ENCODE measurements at regions not wholly inside any gene's neighbourhood (a gene's known extent, or its start where the extent isn't known, plus 50 kb on each side); places are given as distances from the start of the nearest gene placed in this dataset.
"Not testable (repeated sequence)": the region's sequence is repeated elsewhere in the genome, so short reads cannot be mapped to it uniquely, and the experiment has no call there.

DNA sequence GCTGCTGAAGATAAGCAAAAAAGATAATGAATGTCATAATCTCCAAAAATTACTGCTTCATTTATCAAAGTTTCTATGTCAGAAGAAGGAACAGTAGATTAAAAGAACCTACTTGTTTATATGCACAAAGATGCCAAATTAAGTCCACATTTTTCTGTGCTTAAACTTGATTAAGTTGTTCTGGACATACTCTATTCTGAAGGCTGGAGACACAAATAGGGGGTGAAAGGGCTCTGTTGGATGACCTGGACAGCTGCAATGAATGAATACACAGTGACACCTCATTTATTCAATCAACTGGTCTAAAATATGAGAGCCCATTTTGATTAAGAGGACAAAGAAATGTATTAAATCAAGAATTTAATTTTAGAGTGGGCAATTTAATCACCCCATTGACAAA, 276.3 kb upstream of the PCDH9 start:
- DNase-seq: no peak

DNA sequence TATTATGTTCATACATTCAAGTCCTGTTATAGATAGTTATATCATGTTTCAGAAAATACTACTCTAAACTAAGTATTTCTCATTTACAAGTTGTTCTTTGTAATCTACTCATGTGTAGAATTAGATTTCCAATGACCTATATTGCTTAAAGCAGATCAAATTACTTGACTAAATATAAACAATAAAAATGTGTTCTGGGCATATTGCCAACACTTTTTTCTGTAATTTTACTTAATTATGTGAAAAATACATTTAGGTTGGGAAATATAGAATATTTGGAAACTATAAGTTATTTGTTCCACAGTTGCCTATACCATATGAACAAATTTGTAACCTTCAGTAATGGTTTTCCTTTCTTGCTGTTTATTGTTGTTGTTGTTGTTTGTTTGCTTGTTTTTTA, 275.2 kb upstream of the PCDH9 start:
- DNase-seq: no peak

DNA sequence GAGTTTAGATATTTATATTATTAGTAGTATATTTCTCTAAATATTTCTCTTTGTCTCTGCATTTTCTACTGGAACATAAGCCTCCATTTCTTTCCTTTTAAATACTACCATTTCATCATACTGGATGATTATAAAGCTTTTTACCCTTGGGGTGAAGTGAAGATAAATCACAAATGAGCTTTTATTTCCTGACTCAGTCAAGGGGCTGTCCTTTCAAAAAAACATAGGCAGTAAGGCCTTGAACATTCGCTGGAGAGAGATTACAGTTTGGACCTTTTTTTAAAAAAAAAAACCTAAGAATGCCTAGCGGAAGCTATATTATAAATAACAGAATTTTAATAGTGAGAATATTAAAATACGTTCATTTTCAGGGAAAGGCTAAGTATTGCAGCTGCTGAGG, 268.8 kb upstream of the PCDH9 start:
- no peak for DNase-seq

DNA sequence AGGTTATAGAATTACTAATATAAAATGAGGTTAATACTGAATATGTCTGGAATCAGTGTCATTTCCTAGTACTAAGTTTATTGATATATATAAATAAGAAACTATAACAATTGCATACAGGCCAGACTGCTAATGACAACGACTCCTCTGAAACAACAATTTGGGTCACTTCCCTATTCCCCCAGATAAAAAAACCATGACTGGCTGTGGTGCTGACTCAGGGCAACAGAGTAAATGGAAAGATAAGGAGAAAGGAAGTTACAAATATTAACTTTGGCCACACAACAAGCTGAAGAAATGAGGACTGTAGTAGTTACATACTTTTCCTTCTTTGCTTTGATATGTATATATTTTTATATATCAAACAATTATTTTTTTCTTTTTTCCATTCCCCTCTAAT, 263.7 kb upstream of the PCDH9 start:
- DNase-seq: no peak

DNA sequence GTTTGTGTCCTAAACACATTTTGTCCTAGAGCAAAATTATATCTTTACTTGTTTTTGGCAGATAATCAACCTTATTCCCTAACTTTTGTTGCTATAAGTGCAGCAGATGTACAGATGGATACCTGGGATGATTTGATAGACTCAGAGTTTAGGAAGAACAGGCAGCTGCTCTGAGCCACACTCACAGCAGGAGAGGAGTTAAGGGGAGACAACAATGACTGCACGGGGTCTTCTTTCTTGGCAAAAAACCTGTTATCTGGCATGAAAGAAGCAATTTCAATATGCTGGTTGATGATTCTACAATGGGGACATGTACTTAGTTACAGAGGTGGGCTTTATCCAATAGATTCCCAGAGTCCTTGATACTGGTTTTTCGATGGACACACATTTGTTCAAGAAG, 258.9 kb upstream of the PCDH9 start:
- DNase-seq: no peak

DNA sequence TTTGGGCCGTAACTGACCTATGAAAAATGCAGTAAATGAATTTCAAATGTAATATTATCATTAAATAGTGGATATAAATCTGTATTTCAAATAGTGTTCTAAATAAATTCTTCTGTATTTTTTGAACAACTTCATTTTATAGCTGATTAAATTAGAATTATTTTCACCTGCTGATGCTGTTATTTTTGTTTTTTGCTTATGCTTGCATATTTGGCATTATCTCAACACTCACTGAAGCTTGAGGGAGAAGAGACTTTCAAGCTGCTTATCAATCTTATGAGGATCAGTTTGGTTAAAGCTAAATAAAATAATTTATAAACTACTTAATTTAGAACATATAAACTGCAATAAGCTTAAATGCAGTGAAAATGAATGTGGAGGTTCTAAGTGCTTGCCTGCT, 251.3 kb upstream of the PCDH9 start:
- no peak for DNase-seq

DNA sequence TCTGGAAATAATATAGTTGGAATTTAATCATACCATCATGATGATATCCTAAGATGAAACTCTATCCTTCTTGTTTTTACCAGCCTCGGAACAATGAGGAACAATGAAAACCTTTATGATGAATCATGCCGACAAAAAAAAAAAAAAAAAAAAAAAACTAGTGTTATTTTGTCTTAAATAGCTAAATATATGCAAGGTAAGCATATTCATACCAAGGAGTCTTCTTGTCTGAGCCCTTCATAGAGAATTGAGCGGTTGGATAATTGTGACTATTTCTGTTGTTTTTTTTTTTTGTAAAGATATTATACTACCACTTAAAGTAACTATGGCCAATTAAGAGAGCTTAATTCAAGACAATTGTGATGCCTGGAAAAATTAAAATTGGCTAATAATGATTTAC, 244.0 kb upstream of the PCDH9 start:
- DNase-seq: no peak

DNA sequence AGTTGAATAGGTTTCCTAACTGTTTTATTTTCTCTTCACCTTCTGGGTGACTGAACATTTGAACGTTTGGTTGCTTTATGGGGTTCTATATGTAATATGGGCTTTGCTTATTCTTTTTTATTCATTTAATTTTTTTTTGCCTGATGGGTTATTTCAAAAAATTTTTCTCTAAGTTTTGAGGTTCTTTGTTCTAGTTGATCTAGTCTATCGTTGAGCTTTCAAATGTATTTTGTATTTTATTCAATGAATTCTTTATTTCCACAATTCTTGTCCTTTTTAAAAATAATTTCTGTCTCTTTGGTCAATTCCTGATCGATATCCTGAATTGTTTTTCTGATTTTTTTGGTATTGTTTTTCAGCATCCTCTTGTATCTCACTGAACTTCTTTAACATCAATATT, 239.5 kb upstream of the PCDH9 start:
- DNase-seq: no peak

DNA sequence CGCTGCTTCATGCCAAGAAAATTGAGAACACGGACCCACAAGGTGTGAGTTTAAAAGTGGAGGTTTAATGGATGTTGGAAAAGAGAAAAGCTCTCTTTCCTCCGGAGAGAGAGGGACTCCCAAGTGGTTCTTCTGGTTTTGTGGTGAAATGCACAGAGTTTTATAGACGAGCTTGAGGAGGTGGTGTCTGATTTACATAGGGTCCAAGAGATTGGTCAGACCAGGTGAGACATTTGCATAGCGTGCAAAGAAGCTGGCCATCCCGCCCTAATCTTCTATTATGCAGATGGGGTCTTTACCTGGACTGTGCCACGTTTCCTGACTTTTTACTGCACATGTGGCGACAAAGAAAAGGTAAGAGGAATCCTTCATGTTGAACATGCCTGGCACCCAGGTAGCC, 236.4 kb upstream of the PCDH9 start:
- no peak for DNase-seq

DNA sequence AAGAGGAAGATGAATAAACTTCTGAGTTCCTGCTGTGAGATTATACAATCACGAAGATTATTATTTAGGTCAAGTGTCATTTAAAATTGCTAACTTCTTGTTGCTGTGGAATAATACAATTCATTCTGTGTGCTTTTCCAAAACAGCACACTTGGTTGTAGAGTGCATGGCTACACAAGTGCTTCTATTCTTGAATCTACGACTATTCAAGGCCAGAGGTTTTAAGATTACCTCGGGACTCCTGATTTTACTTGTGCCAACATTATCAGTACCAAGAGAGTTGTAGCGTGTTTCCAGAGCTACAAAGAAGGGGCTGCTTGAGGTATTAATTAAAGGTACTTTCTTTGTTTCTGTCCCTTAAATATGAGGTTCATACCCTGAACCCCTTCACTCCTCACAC, 234.0 kb upstream of the PCDH9 start:
- no peak for DNase-seq

DNA sequence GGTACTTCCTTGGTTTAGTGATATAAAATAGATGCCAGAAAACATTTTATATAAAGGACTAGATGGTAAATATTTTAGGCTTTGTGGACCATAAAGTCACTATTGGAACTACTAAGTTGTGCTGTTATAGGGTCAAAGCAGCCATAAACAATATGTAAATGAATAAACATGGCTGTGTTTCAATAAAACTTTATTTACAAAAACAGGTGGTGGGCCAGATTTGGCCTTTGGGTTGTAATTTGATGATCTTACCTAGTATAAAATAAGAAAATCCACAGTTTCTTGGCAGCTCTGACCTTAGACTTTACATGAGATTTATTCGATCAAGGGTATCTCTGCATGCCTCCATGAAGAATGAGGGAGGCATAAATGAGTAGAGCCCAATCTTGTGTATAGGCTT, 232.0 kb upstream of the PCDH9 start:
- DNase-seq: no peak

DNA sequence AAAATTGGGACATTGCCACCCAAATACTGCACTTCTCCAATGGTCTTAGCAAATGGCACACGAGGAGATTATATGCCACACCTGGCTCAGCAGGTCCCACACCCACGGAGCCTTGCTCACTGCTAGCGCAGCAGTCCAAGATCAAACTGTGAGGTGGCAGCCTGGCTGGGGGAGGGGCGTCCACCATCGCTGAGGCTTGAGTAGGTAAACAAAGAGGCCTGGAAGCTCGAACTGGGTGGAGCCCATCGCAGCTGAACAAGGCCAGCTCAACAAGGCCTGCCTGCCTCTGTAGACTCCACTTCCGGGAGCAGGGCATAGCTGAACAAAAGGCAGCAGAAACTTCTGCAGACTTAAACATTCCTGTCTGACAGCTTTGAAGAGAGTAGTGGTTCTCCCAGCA, 222.4 kb upstream of the PCDH9 start:
- not testable (repeated sequence) for DNase-seq

DNA sequence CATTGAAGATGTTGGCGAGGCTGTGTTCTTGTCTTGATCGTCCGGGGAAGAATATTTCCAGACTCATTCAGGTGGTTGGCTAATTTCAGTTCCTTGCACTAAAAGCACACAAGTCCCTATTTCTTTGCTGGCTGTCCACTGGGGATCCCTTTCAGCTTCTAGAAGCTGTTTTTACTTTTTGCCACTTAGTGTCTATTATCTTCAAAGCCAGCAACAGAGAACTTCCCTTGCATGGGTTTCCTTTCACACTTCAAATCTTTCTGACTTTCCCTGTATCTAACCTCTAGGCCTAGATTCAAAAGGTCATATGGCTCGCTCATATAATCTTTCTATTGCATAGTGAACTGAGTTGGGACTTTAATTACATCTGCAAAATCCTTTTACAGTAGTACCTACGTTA, 215.3 kb upstream of the PCDH9 start:
- no peak for DNase-seq

DNA sequence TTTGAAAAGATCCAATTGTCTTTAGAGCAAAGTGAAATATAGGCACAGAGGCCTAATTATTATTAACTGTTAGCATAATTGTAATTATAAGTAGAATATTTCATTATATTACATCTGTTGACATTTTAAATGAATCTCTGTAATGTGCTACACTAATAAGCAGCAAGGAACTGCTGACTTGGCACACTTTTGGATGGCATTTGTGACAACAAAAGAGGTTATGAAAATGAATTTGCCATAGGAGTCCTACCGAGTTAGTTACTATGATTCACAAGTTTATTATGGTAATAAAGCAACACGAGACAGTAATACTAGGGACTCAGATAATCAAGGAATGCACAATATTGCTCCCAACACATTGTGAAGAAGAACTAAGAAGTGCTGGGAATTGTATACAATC, 213.8 kb upstream of the PCDH9 start:
- DNase-seq: no peak

DNA sequence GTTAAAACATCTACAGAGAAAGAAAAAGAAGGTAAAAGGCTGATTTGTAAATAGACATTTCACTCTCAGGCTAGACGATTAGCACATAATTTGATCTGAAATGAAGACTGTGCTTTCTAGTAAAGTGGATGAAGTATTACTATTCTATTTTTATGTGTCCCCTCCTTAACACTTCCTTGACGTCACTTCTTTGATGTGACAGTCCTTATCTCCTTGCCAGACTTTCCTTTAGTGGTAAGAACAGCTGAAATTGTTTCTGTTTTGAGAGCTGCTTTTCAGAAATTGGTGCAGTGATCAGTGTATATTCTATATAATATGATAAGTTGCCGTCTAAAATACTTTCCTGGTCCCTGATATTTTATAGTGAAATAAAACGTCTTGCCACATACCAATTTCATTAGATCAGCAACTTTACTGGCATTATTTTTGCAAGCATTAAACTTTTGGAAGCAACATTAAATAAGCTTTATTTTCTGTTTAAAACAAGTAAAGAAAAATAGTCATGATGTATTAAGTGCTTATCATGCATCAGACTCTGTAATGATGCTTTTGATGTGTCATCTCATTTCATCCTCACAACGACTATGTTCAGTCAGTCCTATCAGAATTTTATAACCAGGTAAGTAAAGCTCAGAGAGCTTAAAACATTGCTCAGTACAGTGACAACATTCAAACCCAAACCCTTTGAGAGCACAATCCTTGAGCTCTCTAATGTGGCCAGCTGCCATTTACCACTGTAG, 210.3 kb upstream of the PCDH9 start:
- no peak for DNase-seq

DNA sequence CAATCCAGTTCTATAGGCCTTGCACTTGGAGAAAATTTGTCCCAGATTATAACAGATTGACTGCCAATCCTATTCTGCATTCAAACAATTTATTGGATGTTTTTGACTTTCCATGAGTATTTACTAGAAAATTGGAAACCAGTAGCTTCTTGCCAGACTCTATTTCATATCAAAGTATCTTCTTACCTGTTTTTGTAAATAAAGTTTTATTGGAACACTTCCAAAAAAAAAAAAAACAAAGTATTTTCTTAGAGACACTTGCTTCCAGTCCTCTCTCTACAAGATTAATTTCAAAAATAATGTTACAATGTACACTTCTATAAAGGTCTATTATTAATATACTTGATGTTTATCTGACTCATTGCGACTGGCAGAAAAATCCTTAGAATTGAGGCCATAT, 209.2 kb upstream of the PCDH9 start:
- DNase-seq: no peak

DNA sequence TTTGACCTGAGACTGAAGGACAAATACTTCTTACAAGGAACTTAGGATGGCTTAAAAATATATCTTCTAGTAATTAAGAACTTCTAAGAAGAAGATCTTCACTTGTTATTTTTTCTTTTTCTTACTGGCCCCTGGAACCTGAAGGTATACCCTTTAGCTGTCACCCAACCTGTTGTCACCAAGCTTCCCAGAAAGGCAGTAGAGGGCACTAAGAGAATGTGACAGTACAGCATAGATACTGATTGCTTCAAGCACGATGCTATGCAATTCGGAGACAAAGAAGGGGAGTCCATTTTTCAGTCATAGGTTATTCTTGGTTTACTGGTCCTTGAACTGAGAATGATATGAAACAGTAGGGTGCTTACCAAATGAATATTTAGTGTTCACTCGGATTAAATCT, 208.3 kb upstream of the PCDH9 start:
- no peak for DNase-seq

DNA sequence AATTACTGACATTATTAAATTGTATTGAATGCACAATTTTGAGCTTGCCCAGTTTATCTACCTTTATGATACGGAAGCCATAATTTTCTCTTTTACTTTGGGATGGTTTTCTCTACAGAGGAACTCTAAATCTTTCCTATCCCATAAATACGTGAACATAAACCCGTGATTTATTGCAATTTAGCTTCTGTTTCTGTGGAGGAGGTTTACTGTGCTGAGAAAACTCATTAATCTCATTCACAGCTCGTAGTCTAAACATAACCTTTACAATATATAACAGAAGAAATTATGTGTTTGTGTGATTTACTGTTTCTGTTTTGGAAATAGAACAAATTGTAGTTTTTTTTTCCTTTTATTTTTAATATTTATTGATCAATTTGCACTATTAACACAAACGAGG, 207.1 kb upstream of the PCDH9 start:
- no peak for DNase-seq

DNA sequence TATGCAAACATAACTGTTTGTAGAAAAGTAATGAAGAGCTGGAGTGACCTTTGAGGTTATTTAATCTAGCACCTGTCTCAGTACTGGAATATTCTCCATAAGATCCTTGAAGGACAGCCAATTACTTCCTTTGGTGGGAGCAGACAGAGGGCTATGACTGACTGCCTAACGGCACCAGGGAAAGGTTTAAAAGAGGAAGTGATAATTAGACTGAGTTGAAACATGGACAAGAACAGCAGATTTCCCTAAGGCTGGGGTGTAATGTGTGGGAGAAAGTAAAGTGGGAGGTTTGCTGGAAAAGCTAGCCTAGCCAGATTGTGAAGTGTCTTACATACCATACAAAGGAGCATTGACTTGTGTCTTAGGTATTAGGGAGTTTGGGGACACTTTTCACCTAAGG, 191.3 kb upstream of the PCDH9 start:
- no peak for DNase-seq

DNA sequence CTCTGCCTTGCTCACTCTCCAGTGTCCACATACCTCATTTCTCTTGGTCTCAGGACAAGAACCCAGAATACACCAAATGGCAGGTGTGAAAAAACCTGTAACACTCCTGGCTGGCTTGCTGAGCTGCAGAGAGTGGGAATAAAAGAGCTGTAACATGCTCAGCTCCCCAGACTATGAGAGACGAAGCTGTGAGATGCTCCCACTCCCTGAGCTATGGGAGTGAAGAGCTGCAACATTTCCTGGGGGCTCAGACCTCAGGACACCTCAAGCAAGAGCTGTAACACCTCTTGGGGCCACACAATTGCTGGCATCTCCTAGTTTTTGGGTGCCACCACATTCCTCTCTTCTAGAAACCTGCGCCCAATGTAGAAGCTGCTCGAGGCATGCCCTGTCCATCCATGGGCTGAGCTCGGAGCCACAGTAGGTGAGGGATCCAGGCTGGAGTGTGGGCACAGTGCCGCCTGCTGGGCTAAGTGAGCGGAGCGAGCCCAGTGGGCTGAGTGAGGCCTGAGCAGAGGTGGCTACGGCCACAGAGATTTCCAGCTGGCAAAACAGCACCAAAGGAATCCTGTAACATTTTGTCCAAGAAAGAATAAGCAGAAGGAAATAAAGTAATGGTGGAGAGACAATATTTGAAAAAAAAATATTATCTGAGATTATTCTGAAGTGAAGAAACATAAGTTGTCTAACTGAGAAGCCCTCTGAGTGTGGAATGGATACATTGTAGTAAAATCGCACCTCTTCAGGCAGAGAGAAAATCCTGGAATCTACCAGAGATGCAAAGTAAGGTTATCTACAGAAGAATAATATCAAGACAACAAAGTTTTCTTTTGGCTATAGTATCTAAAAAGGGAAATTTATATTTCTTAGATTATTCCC, 186.2 kb upstream of the PCDH9 start:
- DNase-seq: no peak

DNA sequence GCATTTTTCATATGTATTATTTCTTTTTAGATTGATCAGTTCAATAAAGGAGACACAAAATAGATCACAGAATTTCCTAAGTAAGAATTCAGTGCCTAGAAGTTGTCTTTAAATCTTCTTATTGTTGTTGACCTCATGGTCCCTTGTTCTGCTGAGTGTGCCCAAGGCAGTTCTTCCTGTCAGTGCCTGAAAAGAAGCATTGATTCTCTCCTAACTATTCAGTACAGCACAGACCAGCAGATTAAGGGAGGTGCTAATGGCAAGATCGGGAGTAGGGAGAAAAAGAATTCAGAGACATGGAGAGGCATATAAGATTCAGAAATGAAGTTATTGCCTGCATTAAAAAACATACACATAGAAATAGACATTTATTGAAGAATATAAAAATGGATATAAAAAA, 180.5 kb upstream of the PCDH9 start:
- DNase-seq: no peak

DNA sequence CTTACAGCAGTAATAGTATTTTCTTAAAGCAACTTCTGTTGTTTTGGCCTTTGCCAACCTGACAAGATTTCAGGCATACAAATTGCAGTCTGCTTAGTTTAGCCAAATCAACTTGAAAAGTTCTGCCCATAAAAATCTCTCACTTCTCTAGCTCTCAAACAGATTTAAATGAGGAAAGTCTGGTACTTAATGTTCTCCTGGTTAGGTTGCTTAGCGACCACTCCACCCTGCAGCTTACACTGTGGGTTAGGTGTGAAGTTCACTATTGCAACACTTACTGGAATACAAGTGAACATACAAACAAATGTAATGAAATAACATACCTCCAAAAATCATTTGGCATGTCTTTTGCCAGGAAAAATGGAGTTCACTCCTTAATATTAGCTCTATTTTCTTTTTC, 178.7 kb upstream of the PCDH9 start:
- DNase-seq: no peak

DNA sequence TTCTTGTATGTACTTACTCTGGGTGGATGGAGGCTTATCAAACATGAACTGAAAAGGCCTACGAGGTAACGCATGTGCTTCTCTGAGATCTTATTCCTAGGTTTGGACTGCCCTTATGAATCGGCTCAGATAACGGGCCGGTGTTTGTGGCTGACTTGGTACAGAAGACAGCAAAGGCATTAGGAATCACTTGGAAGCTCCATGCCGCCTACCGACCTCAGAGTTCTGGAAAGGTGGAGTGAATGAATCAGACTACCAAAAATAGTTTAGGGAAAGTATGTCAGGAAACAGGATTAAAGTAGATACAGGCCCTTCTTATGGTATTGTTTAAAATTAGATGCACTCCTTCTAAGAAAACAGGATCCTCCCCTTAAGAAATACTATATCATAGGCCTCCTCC, 172.4 kb upstream of the PCDH9 start:
- no peak for DNase-seq

DNA sequence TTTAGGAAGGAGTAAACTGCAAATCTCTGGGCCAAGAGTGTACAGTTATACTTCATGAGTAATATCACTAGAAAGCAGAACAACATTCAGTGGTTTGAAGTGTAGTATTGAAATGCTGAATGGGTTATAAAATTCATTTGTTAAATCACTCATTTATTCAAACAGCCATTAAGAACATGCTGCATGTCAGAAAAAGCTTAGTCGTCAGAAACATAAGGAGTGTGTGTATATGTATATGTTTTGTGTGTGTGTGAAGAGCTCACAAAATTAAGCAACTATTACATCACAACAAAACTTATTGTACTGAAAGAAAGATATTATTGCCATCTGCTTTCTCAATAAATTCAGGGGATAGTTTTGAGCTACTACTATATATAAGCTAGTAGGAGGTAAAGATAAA, 165.4 kb upstream of the PCDH9 start:
- DNase-seq: no peak

DNA sequence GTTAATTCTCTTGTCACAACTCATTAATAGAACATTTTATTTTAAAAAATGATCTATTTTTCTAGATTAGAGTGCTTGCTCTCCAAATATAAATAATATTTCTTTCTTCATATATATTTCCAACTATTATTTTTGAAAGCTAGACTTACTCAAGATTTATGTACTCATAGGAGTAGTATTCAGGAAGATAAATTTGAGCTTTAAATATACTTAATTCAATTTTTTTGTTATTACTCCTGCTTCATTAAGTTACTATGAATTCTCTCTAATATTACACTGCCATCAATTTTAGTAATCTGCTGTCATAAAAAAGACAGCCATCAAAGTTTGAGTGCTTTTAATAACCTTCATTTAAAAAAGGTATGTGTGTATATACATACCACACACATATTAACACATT, 161.9 kb upstream of the PCDH9 start:
- DNase-seq: no peak

Measured in NCI-H2029 (cell line).